Astrocyte of the cerebellum (primary cell): ENCODE measurements at regions not wholly inside any gene's neighbourhood (a gene's known extent, or its start where the extent isn't known, plus 50 kb on each side); places are given as distances from the start of the nearest gene placed in this dataset.
"Not testable (repeated sequence)": the region's sequence is repeated elsewhere in the genome, so short reads cannot be mapped to it uniquely, and the experiment has no call there.

Experiments
- DNase-seq: peaks from one replicate; pipeline ENCODE4 v3.0.0-alpha.2; 2011; ENCODE audit warnings: low read depth
- H3K4me3 ChIP-seq: 2 replicates; pipeline ENCODE4 v1.5.1; 2011; ENCODE audit warnings: mild to moderate bottlenecking, low read depth, low read length, moderate library complexity
- CTCF ChIP-seq: IDR thresholded peaks from 2 replicates; pipeline ENCODE4 v1.5.1; 2012; ENCODE audit warnings: low read length, low read depth, moderate library complexity, mild to moderate bottlenecking; ENCODE audit errors: missing control alignments
- in situ Hi-C: cut with HindIII; loops from 2 replicates; pipeline ENCODE4 v1.10.0; 2017; ENCODE audit warnings: low sequenced_read_pairs

- no peak overlapping the region for H3K4me3 ChIP-seq
- in situ Hi-C loops, result no loop called here
- DNase-seq, result no peak
- TF ChIP-seq CTCF, result no peak
Measured at GRCh38 chr15:69613988-69614387, 161.4 kb downstream of the RPLP1 start.

DNA sequence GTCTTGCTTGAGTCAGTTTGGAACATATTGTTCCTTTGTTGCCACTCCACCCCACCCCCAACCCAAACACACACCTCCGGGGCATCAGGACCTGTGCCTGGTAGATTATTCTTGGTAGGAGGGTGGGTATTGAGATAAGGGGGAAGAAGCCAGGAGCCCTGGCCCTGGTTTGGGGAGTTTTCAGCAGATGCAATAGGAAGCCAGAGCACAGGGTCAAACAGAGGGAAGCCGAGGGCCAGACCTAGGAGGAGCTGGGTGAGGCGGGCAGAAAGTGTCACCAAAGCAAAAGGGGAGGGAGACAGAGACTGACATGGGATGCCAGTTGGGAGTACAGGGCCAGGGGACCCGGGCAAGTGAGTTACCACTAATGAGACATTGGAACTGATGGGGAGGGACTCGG is 163.1 kb downstream of the RPLP1 start:
- no peak for TF ChIP-seq CTCF
- in situ Hi-C loops, result no loop called here
- no peak overlapping the region for H3K4me3 ChIP-seq
- DNase-seq, result no peak

DNA sequence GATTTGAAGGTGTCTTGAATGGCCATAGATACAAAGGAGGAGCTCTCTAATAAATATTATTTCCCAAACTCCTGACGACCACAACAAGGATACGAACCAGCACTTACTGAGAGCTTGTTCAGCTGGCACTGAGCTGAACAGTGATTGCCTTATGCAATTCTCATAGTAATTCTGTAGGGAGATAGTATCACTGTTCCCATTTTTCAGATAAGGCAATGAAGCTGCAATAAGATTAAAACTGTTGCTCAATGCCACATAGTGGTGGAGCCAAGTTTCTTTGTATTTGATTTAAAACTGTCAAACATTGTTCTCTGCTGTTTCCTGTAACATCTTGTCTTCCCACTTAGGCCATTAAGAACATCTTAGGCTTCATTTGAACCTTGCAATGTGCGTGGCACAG is 163.9 kb downstream of the RPLP1 start:
- DNase-seq, result no peak
- TF ChIP-seq CTCF, result no peak
- in situ Hi-C loops, result no loop called here
- no peak overlapping the region for H3K4me3 ChIP-seq

GRCh38 chr15:69617144-69617543 is 164.5 kb downstream of the RPLP1 start:
- in situ Hi-C loops, H3K4me3 ChIP-seq, DNase-seq: not testable (repeated sequence)

GRCh38 chr15:69623392-69624154 is 171.0 kb downstream of the RPLP1 start:
- TF ChIP-seq CTCF, result no peak
- no peak overlapping the region for H3K4me3 ChIP-seq
- no peak for DNase-seq
- in situ Hi-C loops, result no loop called here

- TF ChIP-seq CTCF, result no peak
- H3K4me3 ChIP-seq, result no peak overlapping the region
- no peak for DNase-seq
- in situ Hi-C loops, result no loop called here
Measured at GRCh38 chr15:69624155-69624520, 171.5 kb downstream of the RPLP1 start.

DNA sequence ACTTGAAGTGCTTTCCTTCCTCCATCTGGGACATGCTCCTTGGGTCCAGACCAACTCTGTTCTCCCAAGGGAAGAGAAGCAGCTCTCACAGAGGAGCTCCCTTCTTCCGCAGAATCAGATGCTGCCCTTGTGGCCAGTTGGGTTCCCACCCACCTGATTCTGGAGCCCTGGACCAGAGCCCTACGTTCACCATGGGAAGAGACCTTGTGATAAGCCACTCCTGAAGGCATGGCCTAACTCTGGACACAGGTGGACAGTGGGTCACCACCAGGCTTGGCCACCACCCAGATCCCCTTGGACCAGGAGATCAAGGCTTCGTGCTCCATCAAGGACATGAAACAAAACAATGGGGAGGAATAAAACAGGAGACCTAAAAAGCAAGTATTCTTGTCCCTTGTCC is 172.2 kb downstream of the RPLP1 start:
- no peak for DNase-seq
- no peak overlapping the region for H3K4me3 ChIP-seq
- TF ChIP-seq CTCF, result no peak
- in situ Hi-C loops, result no loop called here
